ENCODE measurements at regions not wholly inside any gene's neighbourhood (a gene's known extent, or its start where the extent isn't known, plus 50 kb on each side); places are given as distances from the start of the nearest gene placed in this dataset.
"Not testable (repeated sequence)": the region's sequence is repeated elsewhere in the genome, so short reads cannot be mapped to it uniquely, and the experiment has no call there.

GRCh38 chr4:105066401-105066800 is 80.3 kb upstream of the TET2 start:
- TF ChIP-seq, protein P1, sequence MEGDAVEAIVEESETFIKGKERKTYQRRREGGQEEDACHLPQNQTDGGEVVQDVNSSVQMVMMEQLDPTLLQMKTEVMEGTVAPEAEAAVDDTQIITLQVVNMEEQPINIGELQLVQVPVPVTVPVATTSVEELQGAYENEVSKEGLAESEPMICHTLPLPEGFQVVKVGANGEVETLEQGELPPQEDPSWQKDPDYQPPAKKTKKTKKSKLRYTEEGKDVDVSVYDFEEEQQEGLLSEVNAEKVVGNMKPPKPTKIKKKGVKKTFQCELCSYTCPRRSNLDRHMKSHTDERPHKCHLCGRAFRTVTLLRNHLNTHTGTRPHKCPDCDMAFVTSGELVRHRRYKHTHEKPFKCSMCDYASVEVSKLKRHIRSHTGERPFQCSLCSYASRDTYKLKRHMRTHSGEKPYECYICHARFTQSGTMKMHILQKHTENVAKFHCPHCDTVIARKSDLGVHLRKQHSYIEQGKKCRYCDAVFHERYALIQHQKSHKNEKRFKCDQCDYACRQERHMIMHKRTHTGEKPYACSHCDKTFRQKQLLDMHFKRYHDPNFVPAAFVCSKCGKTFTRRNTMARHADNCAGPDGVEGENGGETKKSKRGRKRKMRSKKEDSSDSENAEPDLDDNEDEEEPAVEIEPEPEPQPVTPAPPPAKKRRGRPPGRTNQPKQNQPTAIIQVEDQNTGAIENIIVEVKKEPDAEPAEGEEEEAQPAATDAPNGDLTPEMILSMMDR (IDR thresholded peaks at IDR 0.05) = no peak
- no peak for DNase-seq (ENCODE audit: low spot score)
- ATAC-seq (ENCODE audit: low FRiP score) = no peak

GRCh38 chr4:105067431-105067830 is 79.2 kb upstream of the TET2 start:
- ATAC-seq (ENCODE audit: low FRiP score) (no peak), DNase-seq (ENCODE audit: low spot score) (no peak)
- TF ChIP-seq, protein P1 (IDR thresholded peaks at IDR 0.05) = no peak

DNA sequence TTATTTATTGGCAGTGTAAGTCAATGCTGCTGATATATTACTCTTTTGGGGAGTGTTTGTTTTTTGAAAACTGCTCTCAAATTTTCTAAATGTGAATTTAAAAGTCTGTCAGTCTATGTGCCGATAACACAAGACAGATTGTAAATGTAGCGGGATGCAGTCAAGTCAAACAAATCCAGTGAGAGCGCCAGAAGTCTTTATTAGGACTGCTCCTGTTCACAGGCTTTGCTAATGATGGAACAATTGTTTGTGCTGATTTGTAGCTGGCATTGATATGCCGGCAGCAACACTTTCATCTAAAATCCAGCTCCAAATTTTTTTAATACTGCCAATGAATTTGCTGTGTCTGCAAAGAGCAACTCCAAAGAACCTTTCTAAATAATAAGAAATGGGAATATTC is 78.7 kb upstream of the TET2 start:
- DNase-seq (ENCODE audit: low spot score) (no peak), ATAC-seq (ENCODE audit: low FRiP score) (no peak)
- TF ChIP-seq, protein P1 (IDR thresholded peaks at IDR 0.05) = no peak

GRCh38 chr4:105068516-105068915 is 78.2 kb upstream of the TET2 start:
- ATAC-seq (ENCODE audit: low FRiP score) = no peak
- DNase-seq (ENCODE audit: low spot score) = no peak
- TF ChIP-seq, protein P1 (IDR thresholded peaks at IDR 0.05) = no peak

DNA sequence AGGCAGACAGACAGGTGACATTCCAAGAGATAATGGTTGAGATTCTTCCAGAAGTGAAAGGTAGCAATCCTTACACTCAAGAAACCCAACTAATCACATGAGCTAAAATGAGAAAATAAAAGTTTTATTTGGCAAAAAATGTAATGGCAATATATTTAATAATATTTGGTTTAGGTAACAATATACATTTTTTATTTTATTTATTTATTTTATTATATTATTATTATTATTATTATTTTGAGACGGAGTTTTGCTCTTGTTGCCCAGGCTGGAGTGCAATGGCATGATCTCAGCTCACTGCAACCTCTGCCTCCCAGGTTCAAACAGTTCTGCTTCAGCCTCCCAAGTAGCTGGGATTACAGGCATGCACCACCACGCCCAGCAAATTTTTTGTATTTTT is 74.6 kb upstream of the TET2 start:
- ATAC-seq (ENCODE audit: low FRiP score); DNase-seq (ENCODE audit: low spot score): not testable (repeated sequence)

- TF ChIP-seq, protein P1 (IDR thresholded peaks at IDR 0.05) = no peak
- DNase-seq (ENCODE audit: low spot score) (no peak), ATAC-seq (ENCODE audit: low FRiP score) (no peak)
Observed at GRCh38 chr4:105074097-105074496, 72.6 kb upstream of the TET2 start.

- DNase-seq (ENCODE audit: low spot score) = no peak
- ATAC-seq (ENCODE audit: low FRiP score) = no peak
- TF ChIP-seq, protein P1 (IDR thresholded peaks at IDR 0.05) = no peak
Observed at GRCh38 chr4:105075045-105075444, 71.6 kb upstream of the TET2 start.

Measured in omental fat pad (tissue), 3 donors.